Thyroid gland (tissue), 4 donors: ENCODE measurements at regions not wholly inside any gene's neighbourhood (a gene's known extent, or its start where the extent isn't known, plus 50 kb on each side); places are given as distances from the start of the nearest gene placed in this dataset.

Experiments used
- CTCF ChIP-seq, 6 experiments: fragments of 200-600 bp in 3 of 6; fragments of 450-650 bp in 3 of 6; sonication (generic) in 3 of 6; IDR thresholded peaks; one replicate each; pipeline ENCODE4 v1.5.1; 2016 to 2019; ENCODE audit warnings: antibody characterized with exemption in 6 of 6, mild to moderate bottlenecking in 2 of 6, inconsistent platforms in 1 of 6, moderate library complexity in 1 of 6
- POLR2A ChIP-seq, 2 donors: fragments of 450-650 bp; IDR thresholded peaks; one replicate each; pipeline ENCODE4 v1.6.1; 2017; ENCODE audit warnings: antibody characterized with exemption in 2 of 2, mild to moderate bottlenecking in 2 of 2, moderate library complexity in 1 of 2

- no peak for TF ChIP-seq CTCF (IDR thresholded peaks at IDR 0.05)
- TF ChIP-seq POLR2A (IDR thresholded peaks at IDR 0.05) = no peak
Measured at GRCh38 chr12:30395190-30395589, 300.5 kb downstream of the IPO8 start.
